ENCODE measurements at regions not wholly inside any gene's neighbourhood (a gene's known extent, or its start where the extent isn't known, plus 50 kb on each side); places are given as distances from the start of the nearest gene placed in this dataset.

DNA sequence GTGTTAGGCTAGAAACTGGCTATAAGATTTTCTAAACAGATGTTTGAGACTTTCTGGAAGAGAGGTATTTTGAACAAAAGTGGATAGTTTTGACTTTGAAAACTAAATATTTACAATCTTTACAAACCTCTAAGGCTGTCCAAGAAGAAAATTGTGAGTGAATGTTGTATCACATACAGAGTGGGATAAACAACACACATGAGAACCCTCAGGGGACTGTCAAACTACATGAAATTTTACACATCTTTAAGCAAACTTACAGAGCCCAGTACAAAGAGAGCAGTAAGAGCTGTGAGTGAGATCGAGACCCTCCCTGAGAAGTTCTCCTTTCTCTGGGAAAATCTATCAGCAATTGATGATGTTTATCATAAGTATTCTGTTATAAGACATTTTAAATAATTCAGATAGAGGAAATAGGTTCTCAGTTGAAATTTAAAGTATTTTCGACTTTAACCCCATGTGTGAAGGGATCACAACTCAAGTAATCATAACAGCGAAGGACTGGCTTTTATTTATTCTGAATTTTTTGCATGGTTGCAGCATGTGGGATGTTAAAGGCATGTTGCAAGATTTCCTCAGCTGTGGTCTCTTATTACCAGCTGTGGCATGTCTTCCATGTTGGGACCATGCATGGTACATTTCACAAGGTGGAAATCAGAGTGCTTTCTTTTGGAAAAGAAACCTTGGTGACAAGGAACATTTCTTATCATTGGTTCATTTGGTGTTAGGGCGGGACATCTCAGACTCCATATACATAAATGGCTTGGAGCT lies 264.0 kb upstream of the PRICKLE1 start:
- Histone ChIP-seq H3K9me3 (ENCODE audit: severe bottlenecking) (no peaks in the 10 kb centered on the region), H3K27me3 (ENCODE audit: insufficient read depth, poor library complexity, severe bottlenecking) (no peaks in the 10 kb centered on the region), H3K36me3 (ENCODE audit: low read depth) (no peaks in the 10 kb centered on the region), H3K27ac (ENCODE audit: poor library complexity, severe bottlenecking) (no peak overlapping the region), H3K4me1 (ENCODE audit: insufficient read depth, poor library complexity, severe bottlenecking) (no peaks in the 10 kb centered on the region), H3K4me3 (ENCODE audit: severe bottlenecking) (no peak overlapping the region)
- no peak for ATAC-seq (ENCODE audit: low read depth)
- TF ChIP-seq, protein P1, sequence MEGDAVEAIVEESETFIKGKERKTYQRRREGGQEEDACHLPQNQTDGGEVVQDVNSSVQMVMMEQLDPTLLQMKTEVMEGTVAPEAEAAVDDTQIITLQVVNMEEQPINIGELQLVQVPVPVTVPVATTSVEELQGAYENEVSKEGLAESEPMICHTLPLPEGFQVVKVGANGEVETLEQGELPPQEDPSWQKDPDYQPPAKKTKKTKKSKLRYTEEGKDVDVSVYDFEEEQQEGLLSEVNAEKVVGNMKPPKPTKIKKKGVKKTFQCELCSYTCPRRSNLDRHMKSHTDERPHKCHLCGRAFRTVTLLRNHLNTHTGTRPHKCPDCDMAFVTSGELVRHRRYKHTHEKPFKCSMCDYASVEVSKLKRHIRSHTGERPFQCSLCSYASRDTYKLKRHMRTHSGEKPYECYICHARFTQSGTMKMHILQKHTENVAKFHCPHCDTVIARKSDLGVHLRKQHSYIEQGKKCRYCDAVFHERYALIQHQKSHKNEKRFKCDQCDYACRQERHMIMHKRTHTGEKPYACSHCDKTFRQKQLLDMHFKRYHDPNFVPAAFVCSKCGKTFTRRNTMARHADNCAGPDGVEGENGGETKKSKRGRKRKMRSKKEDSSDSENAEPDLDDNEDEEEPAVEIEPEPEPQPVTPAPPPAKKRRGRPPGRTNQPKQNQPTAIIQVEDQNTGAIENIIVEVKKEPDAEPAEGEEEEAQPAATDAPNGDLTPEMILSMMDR (IDR thresholded peaks at IDR 0.05; ENCODE audit: poor library complexity, severe bottlenecking), result no peak
- DNase-seq (ENCODE audit: low spot score), result no peak

DNA sequence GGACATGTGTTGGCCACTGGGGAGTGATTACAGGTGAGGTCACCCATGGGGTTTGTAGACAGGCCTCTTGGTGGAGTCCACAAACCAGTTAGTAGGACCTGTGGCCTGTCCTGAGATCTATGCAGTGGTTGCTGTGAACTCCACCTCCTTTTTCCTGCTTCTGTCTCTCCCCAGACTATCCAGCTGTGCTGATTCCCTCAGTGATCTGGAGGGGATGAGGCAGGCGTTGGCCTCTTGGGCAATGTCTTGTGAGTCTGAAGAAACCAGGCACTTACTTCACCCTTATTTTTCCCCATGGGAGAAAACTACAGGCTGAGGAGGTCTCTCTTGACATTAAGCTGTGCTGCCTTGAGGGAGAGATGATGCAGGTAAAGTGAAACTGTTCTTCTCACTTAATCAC lies 257.2 kb upstream of the PRICKLE1 start:
- ATAC-seq (ENCODE audit: low read depth), result no peak
- no peaks in the 10 kb centered on the region for H3K4me1 ChIP-seq (ENCODE audit: insufficient read depth, poor library complexity, severe bottlenecking)
- no peak overlapping the region for H3K4me3 ChIP-seq (ENCODE audit: severe bottlenecking)
- TF ChIP-seq, protein P1 (IDR thresholded peaks at IDR 0.05; ENCODE audit: poor library complexity, severe bottlenecking), result no peak
- H3K27me3 ChIP-seq (ENCODE audit: insufficient read depth, poor library complexity, severe bottlenecking), result no peaks in the 10 kb centered on the region
- no peaks in the 10 kb centered on the region for H3K36me3 ChIP-seq (ENCODE audit: low read depth)
- peaks cover 2% of the 10 kb centered on the region for H3K9me3 ChIP-seq (ENCODE audit: severe bottlenecking)
- no peak overlapping the region for H3K27ac ChIP-seq (ENCODE audit: poor library complexity, severe bottlenecking)
- no peak for DNase-seq (ENCODE audit: low spot score)

DNA sequence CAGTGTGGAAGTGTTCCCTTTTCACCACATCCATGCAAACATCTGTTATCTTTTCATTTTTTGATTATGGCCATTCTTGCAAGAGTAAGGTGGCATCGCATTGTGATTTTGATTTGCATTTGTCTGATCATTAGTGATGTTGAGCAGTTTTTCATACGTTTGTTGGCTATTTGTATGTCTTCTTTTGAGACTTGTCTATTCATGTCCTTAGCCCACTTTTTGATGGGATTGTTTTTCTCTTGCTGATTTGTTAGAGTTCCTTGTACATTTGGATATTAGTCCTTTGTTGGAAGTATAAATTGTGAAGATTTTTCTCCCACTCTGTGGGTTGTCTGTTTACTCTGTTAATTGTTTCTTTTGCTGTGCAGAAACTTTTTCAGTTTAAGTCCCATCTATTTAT lies 244.5 kb upstream of the PRICKLE1 start:
- ATAC-seq (ENCODE audit: low read depth) (no peak), DNase-seq (ENCODE audit: low spot score) (no peak)
- TF ChIP-seq, protein P1 (IDR thresholded peaks at IDR 0.05; ENCODE audit: poor library complexity, severe bottlenecking), result no peak
- no peaks in the 10 kb centered on the region for H3K27me3 ChIP-seq (ENCODE audit: insufficient read depth, poor library complexity, severe bottlenecking)
- no peaks in the 10 kb centered on the region for H3K9me3 ChIP-seq (ENCODE audit: severe bottlenecking)
- H3K36me3 ChIP-seq (ENCODE audit: low read depth), result no peaks in the 10 kb centered on the region
- no peak overlapping the region for H3K27ac ChIP-seq (ENCODE audit: poor library complexity, severe bottlenecking)
- H3K4me3 ChIP-seq (ENCODE audit: severe bottlenecking), result no peak overlapping the region
- H3K4me1 ChIP-seq (ENCODE audit: insufficient read depth, poor library complexity, severe bottlenecking), result no peaks in the 10 kb centered on the region

DNA sequence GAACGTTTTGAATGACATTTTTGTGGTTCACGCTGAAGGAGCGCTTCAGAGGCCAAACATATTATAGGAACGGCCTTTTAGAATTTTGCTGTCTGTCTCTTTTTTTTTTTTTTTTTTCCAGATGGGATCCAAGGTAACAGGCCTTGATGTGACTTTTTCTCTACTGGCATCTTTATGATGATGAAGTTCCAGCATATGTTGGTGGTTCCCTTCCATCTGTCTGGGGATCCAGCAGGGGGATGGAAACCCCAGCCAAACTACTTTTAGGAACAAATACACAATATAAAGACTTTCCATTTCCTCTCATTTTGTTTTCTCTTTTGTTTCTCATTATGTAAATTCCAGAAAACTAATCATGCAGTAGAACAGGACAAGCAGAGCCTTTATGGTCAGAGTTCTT lies 239.3 kb upstream of the PRICKLE1 start:
- Histone ChIP-seq H3K4me1 (ENCODE audit: insufficient read depth, poor library complexity, severe bottlenecking) (peaks cover 7% of the 10 kb centered on the region), H3K36me3 (ENCODE audit: low read depth) (no peaks in the 10 kb centered on the region)
- no peak for ATAC-seq (ENCODE audit: low read depth)

DNA sequence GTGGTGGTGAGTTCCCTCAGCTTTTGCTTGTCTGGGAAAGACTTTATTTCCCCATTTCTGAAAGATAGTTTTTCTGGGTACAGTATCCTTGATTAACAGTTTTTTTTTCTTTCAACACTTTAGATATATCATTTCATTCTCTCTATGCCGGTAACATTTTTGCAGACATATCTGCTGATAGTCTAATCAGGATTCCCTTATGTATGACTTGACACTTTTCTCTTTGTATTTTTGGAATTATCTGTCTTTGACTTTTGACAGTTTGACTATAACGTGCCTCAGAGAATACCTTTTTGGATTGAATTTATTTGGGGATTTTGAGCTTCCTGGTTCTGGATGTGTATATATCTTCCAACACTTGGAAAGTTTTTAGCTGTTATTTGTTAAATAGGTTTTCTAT lies 234.8 kb upstream of the PRICKLE1 start:
- DNase-seq (ENCODE audit: low spot score) (no peak), ATAC-seq (ENCODE audit: low read depth) (no peak)
- no peaks in the 10 kb centered on the region for H3K36me3 ChIP-seq (ENCODE audit: low read depth)
- no peak overlapping the region for H3K4me3 ChIP-seq (ENCODE audit: severe bottlenecking)
- H3K4me1 ChIP-seq (ENCODE audit: insufficient read depth, poor library complexity, severe bottlenecking), result peaks cover 7% of the 10 kb centered on the region
- H3K27ac ChIP-seq (ENCODE audit: poor library complexity, severe bottlenecking), result no peak overlapping the region
- H3K27me3 ChIP-seq (ENCODE audit: insufficient read depth, poor library complexity, severe bottlenecking), result no peaks in the 10 kb centered on the region
- no peaks in the 10 kb centered on the region for H3K9me3 ChIP-seq (ENCODE audit: severe bottlenecking)
- TF ChIP-seq, protein P1 (IDR thresholded peaks at IDR 0.05; ENCODE audit: poor library complexity, severe bottlenecking), result no peak

More for the DNA sequence above, 239.3 kb upstream of the PRICKLE1 start:
- Histone ChIP-seq H3K27ac (ENCODE audit: poor library complexity, severe bottlenecking) (no peak overlapping the region), H3K9me3 (ENCODE audit: severe bottlenecking) (no peaks in the 10 kb centered on the region), H3K27me3 (ENCODE audit: insufficient read depth, poor library complexity, severe bottlenecking) (no peaks in the 10 kb centered on the region), H3K4me3 (ENCODE audit: severe bottlenecking) (no peak overlapping the region)
- TF ChIP-seq, protein P1 (IDR thresholded peaks at IDR 0.05; ENCODE audit: poor library complexity, severe bottlenecking), result no peak
- no peak for DNase-seq (ENCODE audit: low spot score)
